ENCODE measurements at regions not wholly inside any gene's neighbourhood (a gene's known extent, or its start where the extent isn't known, plus 50 kb on each side); places are given as distances from the start of the nearest gene placed in this dataset.
"Not testable (repeated sequence)": the region's sequence is repeated elsewhere in the genome, so short reads cannot be mapped to it uniquely, and the experiment has no call there.

DNA sequence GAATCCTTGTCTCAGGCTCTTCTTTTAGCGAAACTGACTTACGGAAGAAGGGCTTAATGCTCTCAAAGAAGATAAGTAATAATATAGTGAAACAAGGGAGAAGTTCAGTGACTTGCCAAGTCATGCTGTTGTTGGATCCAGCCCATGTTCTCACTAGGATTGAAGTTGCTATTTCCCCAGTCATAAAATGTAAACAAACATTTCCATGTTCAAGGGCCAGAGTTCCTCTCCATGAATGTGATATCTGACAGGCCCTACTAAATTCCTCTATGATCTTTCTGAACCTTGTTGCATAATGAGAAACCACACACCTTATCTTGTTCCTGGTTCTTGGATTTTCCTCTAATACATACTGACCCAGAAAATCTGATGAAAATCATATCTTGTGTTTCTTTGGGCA is 876.5 kb upstream of the B3GALT2 start:
- DNase-seq (ENCODE audit: low spot score) = no peak

DNA sequence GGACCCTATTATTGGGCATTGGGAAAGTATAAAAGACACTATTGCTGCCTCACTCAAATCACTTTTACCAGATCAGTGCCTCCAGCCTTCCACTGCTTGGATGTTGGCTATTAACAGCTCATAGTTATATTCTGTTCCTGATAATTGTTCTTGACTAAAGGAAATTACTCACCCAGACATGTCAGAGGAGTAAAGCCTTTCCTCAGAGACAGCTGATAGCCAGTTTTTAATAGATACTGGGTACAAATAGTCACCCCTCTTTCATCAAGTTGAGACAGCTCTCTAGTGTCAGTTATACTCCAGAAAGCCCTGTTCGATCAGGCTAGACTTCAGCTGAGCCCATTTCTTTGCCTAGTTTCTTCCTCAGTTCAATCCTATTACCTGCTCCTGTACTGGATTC is 876.1 kb upstream of the B3GALT2 start:
- no peak for DNase-seq (ENCODE audit: low spot score)

DNA sequence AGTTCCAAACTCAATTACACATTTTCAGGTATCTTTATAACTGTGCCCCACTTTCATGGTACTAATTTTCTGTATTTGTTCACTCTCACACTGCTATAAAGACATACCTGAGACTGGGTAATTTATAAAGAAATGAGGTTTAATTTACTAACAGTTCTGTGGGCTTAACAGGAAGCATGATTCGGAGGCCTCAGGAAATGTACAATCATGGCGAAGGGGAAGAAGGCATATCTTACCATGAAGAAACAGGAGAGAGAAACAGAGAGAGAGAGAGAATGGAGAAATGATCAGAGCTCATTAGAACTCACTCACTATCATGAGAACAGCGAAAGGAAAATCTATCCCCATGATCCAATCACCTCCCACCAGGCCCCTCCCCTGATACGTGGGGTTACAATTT is 874.1 kb upstream of the B3GALT2 start:
- DNase-seq (ENCODE audit: low spot score) = no peak

DNA sequence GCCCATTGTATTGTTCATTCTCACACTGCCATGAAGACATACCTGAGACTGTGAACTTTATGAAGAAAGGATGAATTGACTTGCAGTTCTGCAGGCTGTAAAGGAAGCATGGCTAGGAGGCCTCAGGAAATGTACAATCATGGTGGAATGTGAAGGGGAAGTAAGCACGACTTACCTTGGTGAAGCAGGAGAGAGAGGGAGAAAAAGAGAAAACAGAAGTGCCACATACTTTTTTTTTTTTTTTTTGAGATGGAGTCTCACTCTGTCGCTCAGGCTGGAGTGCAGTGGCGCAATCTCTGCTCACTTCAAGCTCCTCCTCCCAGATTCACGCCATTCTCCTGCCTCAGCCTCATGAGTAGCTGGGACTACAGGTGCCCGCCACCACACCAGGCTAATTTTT is 871.9 kb upstream of the B3GALT2 start:
- not testable (repeated sequence) for DNase-seq (ENCODE audit: low spot score)

DNA sequence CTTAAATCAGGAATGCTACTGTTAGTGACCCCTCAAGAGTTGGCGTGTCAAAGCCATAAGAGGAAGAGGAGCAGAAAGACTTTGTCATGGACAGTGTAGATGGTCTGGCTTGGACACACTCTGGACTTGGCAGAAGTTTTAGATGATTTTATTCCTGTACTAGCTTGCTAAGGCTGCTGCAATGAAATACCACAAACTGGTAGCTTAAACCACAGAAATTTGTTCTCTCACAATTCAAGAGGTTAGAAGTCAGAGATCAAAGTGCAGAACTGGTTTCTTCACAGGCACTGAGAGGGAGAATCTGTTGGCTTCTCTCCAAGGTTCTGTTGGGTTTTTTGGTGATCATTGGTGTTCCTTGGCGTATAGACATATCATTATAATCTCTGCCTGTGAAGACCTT is 869.8 kb upstream of the B3GALT2 start:
- no peak for DNase-seq (ENCODE audit: low spot score)

DNA sequence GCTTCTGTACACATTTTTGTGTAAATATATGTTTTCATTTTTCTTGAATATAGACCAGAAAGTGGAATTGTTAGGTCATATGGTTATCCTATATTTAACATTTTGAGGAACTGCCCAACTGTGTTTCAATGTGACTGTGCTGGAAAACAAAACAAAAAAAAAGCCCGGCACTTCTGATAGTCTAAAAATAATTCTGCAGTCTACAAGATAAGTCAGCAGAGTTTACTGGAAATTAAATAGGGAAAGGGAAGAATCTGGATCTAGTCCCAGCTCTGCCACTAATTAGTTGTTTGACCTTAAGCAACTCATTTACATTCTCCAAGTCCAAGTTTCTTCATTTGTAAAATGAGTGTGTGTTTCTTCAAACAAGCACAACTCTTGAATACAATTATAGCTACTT is 869.1 kb upstream of the B3GALT2 start:
- DNase-seq (ENCODE audit: low spot score) = no peak

DNA sequence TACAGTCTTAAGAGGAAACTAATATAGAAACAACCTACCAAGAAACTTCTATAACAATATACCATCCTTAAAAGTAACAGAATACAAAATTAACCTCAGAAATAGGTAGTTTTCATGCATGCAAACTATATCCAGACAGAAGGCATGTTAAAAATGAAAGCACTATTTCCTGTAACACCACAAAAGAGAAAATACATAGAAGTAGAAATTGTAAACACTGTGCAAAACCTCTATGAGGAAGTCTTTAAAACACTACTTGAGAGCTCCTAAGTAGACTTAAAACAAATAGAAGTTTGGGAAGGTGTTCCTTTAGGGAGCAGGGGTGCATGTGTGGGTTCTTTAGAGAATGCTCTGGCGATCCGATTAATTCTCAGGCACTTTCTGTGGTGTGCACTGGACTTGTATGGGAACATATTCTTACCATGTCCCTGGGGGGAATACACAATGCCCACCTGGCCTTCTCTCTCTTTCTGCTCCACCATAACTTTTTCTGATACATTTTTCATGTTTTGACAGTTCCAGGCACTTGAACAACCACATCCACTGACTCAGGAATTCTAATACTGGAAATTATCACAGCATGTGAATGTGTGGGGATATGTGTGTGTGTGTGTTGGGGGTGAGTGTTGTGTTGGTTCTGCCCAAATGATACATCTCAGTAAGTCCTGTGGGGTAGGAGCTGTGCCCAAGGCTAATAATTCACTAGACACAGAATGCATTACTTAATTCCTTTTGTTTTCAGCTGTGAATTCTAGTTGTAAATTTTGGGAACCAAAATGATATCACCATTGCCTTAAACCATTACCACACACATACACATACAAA is 866.3 kb upstream of the B3GALT2 start:
- no peak for DNase-seq (ENCODE audit: low spot score)

DNA sequence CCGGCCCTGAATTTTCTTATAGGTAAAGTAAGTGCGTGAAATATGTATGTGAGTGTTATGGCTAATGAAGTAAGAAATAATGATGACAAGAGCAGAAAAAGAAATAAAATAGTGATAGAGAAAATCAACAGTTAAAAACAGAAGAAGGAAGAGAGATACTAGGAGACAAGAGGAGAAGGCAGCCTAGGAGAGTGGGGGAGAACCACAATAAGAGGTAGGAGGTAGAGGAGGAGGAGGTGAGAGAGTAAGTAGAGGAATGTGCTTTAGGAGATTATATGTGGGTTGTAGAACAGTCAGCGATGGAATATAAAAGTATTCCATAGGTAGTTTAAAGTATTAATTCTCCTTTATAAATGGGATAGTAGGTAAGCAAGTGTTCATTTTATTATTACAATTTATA is 861.5 kb upstream of the B3GALT2 start:
- DNase-seq (ENCODE audit: low spot score) = no peak

DNA sequence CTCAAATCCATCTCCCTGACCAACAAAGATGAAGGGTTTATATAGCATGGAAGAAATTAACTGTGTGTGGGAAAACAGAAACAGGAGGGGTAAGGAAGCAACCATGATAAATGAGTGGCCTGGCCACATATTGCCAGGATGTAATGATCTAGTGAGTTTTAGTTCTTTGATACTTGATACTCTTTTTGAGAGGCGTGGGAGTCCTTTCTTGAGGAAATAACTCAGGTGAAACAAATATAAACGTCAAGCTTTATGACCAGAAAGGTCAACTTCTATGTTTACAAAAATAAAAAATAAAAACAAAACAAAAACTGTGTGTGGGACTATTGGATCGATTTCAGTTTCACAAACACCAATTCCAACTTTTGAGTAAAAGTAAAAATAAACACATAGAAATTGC is 860.8 kb upstream of the B3GALT2 start:
- no peak for DNase-seq (ENCODE audit: low spot score)

DNA sequence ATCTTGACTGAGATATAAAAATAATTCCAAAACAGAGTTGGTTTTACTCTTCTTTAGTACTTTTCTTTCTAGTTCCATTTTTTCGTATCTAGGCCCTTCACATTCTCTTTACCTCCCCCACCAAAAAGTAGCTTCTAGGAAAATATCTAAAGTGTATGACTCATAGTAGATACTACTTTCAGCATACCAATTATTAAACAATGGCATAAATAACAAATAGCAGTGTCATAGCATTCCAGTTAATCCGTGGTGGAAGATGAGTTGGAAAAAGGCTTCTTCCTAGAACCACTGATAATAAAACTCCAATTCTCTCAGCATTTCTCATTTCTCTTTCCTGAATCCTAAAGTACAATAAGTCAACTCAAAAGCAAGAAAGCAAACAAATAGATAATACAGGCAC is 859.0 kb upstream of the B3GALT2 start:
- no peak for DNase-seq (ENCODE audit: low spot score)

DNA sequence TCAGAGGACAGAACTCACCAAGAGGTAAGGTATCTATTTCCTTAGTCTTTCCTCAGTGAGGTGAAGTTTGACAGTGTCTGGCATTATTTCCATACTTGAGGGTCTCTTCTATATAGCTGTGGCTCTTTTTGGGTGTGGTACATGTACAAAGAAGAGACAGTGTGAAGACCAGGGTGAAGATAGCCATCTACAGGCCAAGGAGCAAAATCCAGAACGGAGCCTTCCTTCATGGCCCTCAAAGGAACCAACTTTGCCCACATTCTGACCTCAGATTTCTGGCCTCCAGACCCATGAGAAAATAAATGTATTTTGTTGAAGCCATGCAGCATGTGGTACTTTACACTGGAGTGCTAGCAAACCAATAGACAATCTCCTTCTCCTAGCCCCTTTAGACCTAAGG is 858.5 kb upstream of the B3GALT2 start:
- DNase-seq (ENCODE audit: low spot score) = no peak

DNA sequence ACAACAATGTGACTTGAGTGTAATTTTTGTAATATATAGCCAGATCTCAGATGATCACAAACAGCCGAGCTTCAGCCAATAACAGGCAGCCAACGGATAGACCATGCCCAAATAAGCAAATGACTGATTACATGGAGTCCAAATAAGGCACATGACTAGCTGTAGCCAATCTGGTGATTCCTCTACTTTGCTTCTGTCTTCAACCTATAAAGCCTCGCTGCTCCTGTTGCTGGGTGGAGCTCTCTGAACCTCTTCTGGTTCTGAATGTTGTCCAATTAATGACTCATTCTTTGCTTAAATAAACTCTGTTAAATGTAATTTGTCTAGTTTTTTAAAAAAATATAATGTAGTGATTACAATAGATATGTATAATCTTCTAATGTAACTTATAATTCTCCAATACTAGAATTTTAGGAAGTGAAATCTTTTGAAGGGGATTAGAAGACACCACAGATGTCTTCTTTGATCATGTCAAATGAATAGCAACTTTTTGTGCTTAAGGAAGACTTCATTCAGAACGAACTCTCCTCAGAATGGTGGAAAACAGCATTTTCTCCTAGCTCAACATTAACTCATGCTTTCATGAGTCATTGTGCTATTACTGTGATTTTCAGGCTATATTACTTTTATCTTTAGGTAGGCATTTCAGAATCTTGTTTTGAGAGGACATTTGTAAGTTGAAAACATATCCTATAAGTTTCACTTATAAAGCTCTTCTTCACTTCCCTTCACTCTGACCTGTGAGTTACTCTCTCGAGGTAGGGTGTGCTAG is 857.8 kb upstream of the B3GALT2 start:
- no peak for DNase-seq (ENCODE audit: low spot score)

DNA sequence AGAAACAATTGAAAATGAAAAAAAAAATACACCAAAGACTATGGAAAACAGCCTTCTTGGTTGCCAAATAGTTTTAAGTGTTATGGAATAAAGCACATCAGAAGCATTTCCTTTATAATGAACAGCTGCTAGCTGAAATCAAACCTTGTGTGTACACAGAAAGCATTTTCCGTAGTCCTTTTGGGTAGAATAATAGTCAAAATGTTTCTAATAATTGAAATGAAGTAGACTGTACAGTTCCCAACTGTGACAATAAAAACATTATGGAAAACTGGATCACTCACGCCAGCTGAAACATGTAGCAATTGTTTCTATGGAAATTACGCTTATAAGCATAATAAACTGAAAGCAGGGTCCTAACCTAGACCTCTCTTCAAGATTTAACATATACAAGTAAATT is 856.3 kb upstream of the B3GALT2 start:
- DNase-seq (ENCODE audit: low spot score) = no peak

DNA sequence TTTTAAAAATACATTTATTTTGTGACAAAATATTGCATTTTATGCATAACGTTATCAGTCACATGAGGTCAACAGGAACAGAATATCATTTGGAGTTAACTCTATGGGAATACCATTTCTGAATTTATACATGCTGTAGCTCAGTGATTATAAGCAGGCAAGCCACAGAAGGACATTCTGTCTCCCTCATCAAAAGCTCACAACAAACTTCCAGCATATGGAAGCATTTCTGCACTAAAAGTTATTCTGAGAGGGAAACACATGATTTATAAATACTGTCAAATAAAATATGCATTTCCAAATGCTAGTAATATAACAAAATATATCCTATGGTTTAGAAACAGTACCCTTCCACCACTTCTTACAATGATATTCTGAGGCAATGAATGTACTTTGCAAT is 854.1 kb upstream of the B3GALT2 start:
- DNase-seq (ENCODE audit: low spot score) = no peak

DNA sequence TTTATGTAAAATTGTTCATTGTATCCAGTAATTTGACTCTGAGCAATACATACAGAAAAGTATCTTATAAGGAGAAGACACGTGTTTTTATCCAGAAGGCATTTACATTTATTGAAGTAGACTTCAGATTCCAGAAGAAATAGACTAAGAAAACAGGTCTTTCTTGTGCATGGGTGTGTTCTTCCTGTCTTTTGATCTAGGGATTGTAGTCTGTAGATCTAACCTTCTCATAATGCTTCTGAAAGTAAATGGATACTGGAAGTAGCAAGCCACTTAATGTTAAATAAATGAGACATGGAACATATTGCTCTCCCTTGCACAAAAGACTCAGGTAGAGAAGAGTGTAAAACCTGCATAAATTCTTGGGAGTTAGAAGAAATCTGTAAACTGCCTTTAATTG is 853.2 kb upstream of the B3GALT2 start:
- no peak for DNase-seq (ENCODE audit: low spot score)

DNA sequence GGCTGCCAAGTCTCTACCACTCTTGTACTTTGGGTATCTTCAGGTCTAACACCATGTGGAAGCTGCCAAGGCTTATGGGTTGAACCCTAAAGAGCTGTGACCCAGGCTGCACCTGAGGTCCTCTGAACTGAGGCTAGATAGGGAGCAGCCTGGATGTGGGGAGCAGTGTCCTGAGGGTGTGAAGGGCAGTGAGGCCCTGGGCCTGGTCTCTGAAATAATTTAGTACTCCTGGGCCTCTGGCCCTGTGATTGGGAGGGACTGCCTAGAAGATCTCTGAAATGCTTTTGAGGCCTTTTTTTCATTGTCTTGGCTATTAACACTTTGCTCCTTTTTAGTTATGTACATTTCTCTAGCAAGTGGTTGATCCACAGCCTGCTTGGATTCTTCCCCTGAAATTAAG is 847.2 kb upstream of the B3GALT2 start:
- no peak for DNase-seq (ENCODE audit: low spot score)

DNA sequence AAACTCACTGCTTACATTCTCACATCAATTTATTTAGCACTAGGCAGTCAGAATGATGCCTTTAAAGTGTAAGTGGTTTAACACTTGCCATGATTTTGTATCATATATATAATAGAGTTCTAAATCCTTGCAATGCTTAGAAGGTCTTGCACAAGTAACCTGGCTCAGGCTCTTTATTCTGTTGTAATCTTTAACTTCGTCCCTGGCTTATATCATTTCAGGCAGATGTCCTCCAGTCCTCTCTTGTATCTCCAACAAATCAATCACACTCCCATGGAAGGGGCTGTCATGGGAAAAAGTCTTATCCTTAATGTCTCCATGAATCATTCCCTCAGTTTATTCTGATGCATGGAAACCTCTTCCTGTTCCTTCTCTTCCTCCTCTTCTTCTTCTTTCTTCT is 841.6 kb upstream of the B3GALT2 start:
- no peak for DNase-seq (ENCODE audit: low spot score)

DNA sequence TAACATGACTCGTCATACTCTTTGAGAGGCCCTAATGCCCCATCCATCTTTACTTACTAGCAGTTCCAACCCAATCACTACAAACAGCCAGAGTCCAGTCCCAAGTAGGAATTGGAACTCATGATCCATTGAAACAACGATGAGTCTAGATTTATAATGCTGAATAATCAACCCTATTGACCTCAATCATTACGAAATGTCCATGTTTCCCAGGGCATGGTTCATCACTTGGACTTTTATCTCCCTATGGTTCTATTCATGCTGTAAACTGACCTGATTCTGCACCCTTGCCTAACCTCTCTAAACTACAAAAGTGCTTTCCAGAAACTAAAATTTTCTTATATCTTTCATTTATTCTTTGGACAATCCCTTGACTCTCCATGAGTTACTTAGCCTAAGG is 840.0 kb upstream of the B3GALT2 start:
- no peak for DNase-seq (ENCODE audit: low spot score)

DNA sequence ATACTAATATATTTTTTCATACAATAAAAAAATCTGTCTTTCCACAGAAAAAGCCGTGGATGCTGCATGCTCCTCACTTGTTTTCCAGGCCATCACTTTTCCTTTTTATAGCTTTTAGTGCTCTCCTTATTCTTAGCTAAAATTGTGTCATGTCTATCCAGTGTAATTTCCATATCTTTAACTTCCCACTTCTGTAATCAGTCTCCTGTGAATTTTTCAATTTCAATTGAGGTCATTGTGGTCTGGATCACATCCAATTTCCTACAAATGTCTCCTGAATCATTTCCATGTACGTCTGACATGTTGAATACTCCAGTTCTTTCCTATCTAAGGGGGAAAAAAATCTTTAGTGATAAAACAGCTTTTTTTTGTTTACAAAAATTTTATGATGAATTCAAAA is 838.2 kb upstream of the B3GALT2 start:
- no peak for DNase-seq (ENCODE audit: low spot score)

DNA sequence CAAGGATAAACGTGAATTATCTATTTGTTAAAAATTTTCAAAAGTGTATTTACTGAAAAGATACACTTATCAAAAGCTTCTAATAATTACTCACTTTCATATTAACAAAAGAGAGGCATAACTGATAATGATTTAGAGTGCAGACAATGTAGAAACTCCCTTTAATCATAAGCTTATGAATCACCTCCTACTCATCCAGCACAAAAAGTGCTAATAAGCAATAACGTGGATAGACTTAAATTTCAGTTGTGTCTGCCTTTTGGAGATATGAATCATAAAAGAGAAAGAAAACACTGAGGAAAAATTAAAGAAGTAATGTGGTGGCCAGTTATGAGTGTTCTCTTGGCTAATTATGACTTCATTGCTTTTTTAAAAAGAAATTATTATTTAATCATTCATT is 827.6 kb upstream of the B3GALT2 start:
- DNase-seq (ENCODE audit: low spot score) = no peak

DNA sequence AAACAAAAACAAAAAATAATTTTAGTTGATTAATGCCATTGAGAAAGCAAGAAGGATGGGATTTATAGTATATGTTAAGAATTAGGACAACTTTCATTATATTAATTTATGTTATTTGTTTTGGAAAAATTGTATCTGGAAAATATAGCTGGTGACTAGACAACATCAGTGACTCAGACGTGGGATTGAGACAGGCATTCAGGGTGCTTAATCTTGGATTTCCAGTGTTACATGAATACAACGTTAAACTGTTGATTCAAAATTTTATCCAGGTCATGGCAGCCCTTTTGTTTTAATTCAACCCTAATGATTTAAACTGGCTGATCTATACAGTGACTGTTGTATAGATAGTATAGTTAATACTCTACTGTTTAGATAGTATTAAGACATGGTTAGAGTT is 827.1 kb upstream of the B3GALT2 start:
- DNase-seq (ENCODE audit: low spot score) = no peak

DNA sequence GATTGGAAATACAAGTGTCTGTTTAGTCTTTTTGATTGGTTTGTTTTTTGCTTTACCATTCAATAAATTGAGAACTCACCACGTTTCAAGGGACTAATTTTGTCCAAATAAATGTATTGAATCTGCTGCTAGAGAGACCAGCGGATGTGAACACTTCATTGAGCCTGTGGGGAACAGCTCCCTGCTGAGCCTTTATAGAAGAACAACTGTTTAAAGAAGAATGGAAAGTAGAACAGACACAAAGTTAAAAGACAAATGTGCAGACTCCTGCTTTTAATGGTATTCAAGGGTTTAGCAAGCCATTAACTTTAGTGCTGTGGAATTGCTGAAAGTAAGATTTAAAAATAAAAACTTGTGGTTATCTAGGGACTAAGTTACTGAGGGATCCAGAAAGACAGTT is 817.7 kb upstream of the B3GALT2 start:
- no peak for DNase-seq (ENCODE audit: low spot score)

DNA sequence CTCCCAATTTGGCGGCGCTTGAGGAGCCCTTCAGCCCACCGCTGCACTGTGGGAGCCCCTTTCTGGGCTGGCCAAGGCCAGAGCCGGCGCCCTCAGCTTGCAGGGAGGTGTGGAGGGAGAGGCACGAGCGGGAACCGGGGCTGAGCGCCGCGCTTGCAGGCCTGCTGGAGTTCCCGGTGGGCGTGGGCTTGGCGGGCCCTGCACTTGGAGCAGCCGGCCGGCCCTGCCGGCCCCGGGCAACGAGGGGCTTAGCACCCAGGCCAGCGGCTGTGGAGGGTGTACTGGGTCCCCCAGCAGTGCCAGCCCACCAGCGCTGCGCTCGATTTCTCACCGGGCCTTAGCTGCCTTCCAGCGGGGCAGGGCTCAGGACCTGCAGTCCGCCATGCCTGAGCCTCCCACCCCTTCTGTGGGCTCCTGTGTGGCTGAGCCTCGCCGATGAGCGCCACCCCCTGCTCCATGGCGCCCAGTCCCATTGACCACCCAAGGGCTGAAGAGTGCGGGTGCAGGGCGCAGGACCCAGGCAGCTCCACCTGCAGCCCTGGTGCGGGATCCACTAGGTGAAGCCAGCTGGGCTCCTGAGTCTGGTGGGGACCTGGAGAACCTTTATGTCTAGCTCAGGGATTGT is 815.4 kb upstream of the B3GALT2 start:
- DNase-seq (ENCODE audit: low spot score) = not testable (repeated sequence)
